DND-41 (cell line): ENCODE measurements at regions not wholly inside any gene's neighbourhood (a gene's known extent, or its start where the extent isn't known, plus 50 kb on each side); places are given as distances from the start of the nearest gene placed in this dataset.

Experiments
- EZH2 ChIP-seq: IDR thresholded peaks from 3 replicates; pipeline ENCODE4 v1.6.1; 2012; ENCODE audit warnings: borderline replicate concordance, low read depth, mild to moderate bottlenecking, moderate library complexity, low read length, inconsistent platforms; ENCODE audit not compliant: severe bottlenecking
- TF ChIP-seq, protein P1 (sequence below): IDR thresholded peaks from 2 replicates; pipeline ENCODE4 v1.5.1; 2012; ENCODE audit warnings: borderline replicate concordance, low read length, moderate library complexity, mild to moderate bottlenecking; ENCODE audit not compliant: poor library complexity, severe bottlenecking; ENCODE audit errors: extremely low read depth

DNA sequence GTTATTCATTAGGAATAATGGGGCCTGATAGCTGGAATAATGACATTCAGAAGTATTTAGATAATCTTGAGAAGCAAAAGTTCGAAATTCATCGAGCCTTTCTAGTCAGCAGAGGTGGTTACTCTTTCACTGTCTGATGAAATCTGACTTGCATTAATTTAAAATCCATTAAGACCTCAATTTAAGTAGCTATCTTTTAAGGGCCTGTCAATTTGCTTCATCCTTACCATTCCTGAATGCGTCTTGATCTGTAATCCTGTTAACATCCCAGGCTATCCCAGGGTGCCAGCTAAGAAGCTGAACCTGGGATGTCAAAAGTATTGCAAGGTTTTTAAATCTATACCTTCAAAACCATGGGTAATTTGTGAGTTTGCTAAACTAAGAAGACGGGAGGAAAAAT, 1491.0 kb upstream of the MIR17HG start:
- TF ChIP-seq, protein P1, sequence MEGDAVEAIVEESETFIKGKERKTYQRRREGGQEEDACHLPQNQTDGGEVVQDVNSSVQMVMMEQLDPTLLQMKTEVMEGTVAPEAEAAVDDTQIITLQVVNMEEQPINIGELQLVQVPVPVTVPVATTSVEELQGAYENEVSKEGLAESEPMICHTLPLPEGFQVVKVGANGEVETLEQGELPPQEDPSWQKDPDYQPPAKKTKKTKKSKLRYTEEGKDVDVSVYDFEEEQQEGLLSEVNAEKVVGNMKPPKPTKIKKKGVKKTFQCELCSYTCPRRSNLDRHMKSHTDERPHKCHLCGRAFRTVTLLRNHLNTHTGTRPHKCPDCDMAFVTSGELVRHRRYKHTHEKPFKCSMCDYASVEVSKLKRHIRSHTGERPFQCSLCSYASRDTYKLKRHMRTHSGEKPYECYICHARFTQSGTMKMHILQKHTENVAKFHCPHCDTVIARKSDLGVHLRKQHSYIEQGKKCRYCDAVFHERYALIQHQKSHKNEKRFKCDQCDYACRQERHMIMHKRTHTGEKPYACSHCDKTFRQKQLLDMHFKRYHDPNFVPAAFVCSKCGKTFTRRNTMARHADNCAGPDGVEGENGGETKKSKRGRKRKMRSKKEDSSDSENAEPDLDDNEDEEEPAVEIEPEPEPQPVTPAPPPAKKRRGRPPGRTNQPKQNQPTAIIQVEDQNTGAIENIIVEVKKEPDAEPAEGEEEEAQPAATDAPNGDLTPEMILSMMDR, result no peak
- TF ChIP-seq EZH2, result no peak
